K562 (cell line): ENCODE measurements at regions not wholly inside any gene's neighbourhood (a gene's known extent, or its start where the extent isn't known, plus 50 kb on each side); places are given as distances from the start of the nearest gene placed in this dataset.

ENCODE experiments used
- ATAC-seq: fragments of 200-7000 bp; cut with Tn5 transposase; 3 replicates; pipeline ENCODE4 v1.9.1; 2020; ENCODE audit warnings: moderate library complexity
- BruUV-seq: library from RNA; stranded (reverse); fragments of 400-500 nt; replicated peaks from 2 replicates; lab custom pipeline; 2021; lab: Mats Ljungman, UMichigan
- CTCF ChIA-PET: fragments of 300-600 bp; formaldehyde crosslinking; extraction: SDS; loops from one replicate; lab custom pipeline; 2021; ENCODE audit warnings: low intra/inter-chr PET ratio; lab: Yijun Ruan, JAX
- POLR2A ChIA-PET: fragments of 300-600, 350-650 bp; sonication (Branson Sonifier 250); formaldehyde crosslinking; extraction: SDS; loops from one replicate; lab custom pipeline; 2021; ENCODE audit warnings: antibody characterized with exemption, inconsistent platforms; lab: Yijun Ruan, JAX
- DNase-seq, 4 experiments: peaks; one replicate each; pipeline versions ENCODE4 v3.0.0 to v3.0.0-alpha.2; 2011 to 2018; ENCODE audit warnings: low spot score in 3 of 4, mixed read lengths in 3 of 4; ENCODE audit errors: extremely low read depth in 1 of 4
- FAIRE-seq: peaks from 2 replicates; lab custom pipeline; 2011; peaks lifted over from hg19 to GRCh38; lab: Jason Lieb, UNC
- H2AFZ ChIP-seq: 2 replicates; pipeline ENCODE4 v1.6.0; 2011; ENCODE audit warnings: low read depth, low read length, control low read depth, inconsistent platforms
- H3K27ac ChIP-seq: fragments of 200-600 bp; 3 replicates; pipeline ENCODE4 v1.8.0; 2011; ENCODE audit warnings: low read depth, mild to moderate bottlenecking, control low read depth, inconsistent platforms, low read length, moderate library complexity, mixed read lengths; ENCODE audit errors: extremely low read depth
- H3K27me3 ChIP-seq, 2 experiments: fragments of 300-600 bp in 1 of 2; 2 replicates in 1 of 2; 3 replicates in 1 of 2; pipeline versions ENCODE4 v1.6.0 to v1.8.0; 2011; ENCODE audit warnings: inconsistent platforms in 2 of 2, low read length in 2 of 2, mild to moderate bottlenecking in 1 of 2, mixed read lengths in 1 of 2, moderate library complexity in 1 of 2; ENCODE audit not compliant: control insufficient read depth in 2 of 2, insufficient read depth in 2 of 2
- H3K36me3 ChIP-seq: fragments of 300-600 bp; 3 replicates; pipeline ENCODE4 v1.8.0; 2011; ENCODE audit warnings: mild to moderate bottlenecking, low read length, inconsistent platforms; ENCODE audit not compliant: control insufficient read depth, insufficient read depth
- H3K4me1 ChIP-seq, 2 experiments: fragments of 200-600 bp in 1 of 2; replicated peaks in 1 of 2; 2 replicates in 1 of 2; 3 replicates in 1 of 2; pipeline versions ENCODE4 v1.5.1 to v1.8.0; 2011; ENCODE audit warnings: inconsistent platforms in 2 of 2, low read length in 2 of 2, mild to moderate bottlenecking in 1 of 2, mixed read lengths in 1 of 2, moderate library complexity in 1 of 2; ENCODE audit not compliant: control insufficient read depth in 2 of 2, insufficient read depth in 2 of 2
- H3K4me2 ChIP-seq: 2 replicates; pipeline ENCODE4 v1.6.1; 2011; ENCODE audit warnings: low read length, control low read depth, inconsistent platforms, mixed read lengths; ENCODE audit not compliant: insufficient read depth
- H3K4me3 ChIP-seq: fragments of 200-600 bp; sonication (generic), shearing (Covaris generic); 2 replicates; pipeline ENCODE4 v1.5.1; 2016; ENCODE audit warnings: control low read depth, inconsistent platforms
- H3K79me2 ChIP-seq: fragments of 200-600 bp; 3 replicates; pipeline ENCODE4 v1.8.0; 2011; ENCODE audit warnings: low read length, inconsistent platforms; ENCODE audit not compliant: control insufficient read depth, insufficient read depth
- H3K9ac ChIP-seq, 2 experiments: 2 replicates each; pipeline versions ENCODE4 v1.6.0 to v1.6.1; 2011; ENCODE audit warnings: low read depth in 2 of 2, low read length in 2 of 2, control low read depth in 1 of 2, inconsistent platforms in 1 of 2, mild to moderate bottlenecking in 1 of 2, mixed read lengths in 1 of 2; ENCODE audit not compliant: insufficient read depth in 1 of 2
- H3K9me1 ChIP-seq: one replicate; pipeline ENCODE4 v1.6.0; 2011; ENCODE audit warnings: inconsistent platforms, mild to moderate bottlenecking, low read length, moderate library complexity; ENCODE audit not compliant: control insufficient read depth, insufficient read depth
- H3K9me3 ChIP-seq: replicated peaks from 2 replicates; pipeline ENCODE4 v1.5.1; 2011; ENCODE audit warnings: low read depth, low read length, inconsistent platforms; ENCODE audit not compliant: control insufficient read depth, insufficient read depth
- H4K20me1 ChIP-seq: replicated peaks from 2 replicates; pipeline ENCODE4 v1.6.1; 2011; ENCODE audit warnings: low read length, inconsistent platforms, mixed read lengths; ENCODE audit not compliant: control insufficient read depth, insufficient read depth
- CHD4 ChIP-seq: fragments of 200-600 bp; sonication (generic); IDR thresholded peaks from 3 replicates; pipeline ENCODE4 v1.6.1; 2012; ENCODE audit warnings: low read depth, mild to moderate bottlenecking, mixed read lengths, low read length, inconsistent platforms; ENCODE audit not compliant: insufficient read depth, insufficient replicate concordance, poor library complexity, severe bottlenecking
- JUND ChIP-seq, 2 experiments: IDR thresholded peaks; 2 replicates in 1 of 2; 3 replicates in 1 of 2; pipeline ENCODE4 v1.6.1; 2011; ENCODE audit warnings: borderline replicate concordance in 2 of 2, low read depth in 2 of 2, low read length in 2 of 2, improper control_type of control experiment in 1 of 2, missing biosample characterization in 1 of 2, missing genetic modification characterization in 1 of 2, missing genetic modification reagents in 1 of 2
- SRSF7 ChIP-seq: fragments of 200-400 bp; formaldehyde crosslinking; optimal IDR thresholded peaks from 2 replicates; pipeline ENCODE3; 2017; ENCODE audit warnings: mild to moderate bottlenecking, low read depth, low read length
- TFAM ChIP-seq: fragments of 250-450 bp; sonication (Bioruptor Pico); conservative IDR thresholded peaks from 2 replicates; pipeline ENCODE4 v1.5.0; 2021; ENCODE audit warnings: mild to moderate bottlenecking, moderate library complexity
- ZNF318 ChIP-seq, 2 experiments: fragments of 450-650 bp; IDR thresholded peaks; 2 replicates each; pipeline ENCODE4 v1.6.1; 2016; ENCODE audit warnings: mild to moderate bottlenecking in 2 of 2, borderline replicate concordance in 1 of 2, low read depth in 1 of 2, moderate library complexity in 1 of 2
- WGBS: fragments of 100-300 bp; shearing (Covaris generic); methylation state at CpG from one replicate; pipeline ENCODE4 v1.1.6; 2016; ENCODE audit warnings: low coverage, mixed read lengths; ENCODE audit not compliant: insufficient coverage; ENCODE audit errors: missing lambda C conversion rate; 5-methylcytosine and 5-hydroxymethylcytosine counted together
- in situ Hi-C: fragments of 300-500 bp; cut with MboI; formaldehyde crosslinking; loops from 4 replicates; pipeline ENCODE4 v1.15.0; 2018; ENCODE audit warnings: inconsistent platforms, mixed read lengths
- intact Hi-C: fragments of 100-400 bp; cut with micrococcal nuclease; formaldehyde crosslinking; loops from 2 replicates; pipeline ENCODE4 v1.14.2; 2022

- H3K36me3 ChIP-seq, result no peaks in the 10 kb centered on the region
- ChIA-PET CTCF (no interaction called here), POLR2A (no interaction called here)
- no peak overlapping the region for H3K4me3 ChIP-seq
- H2AFZ ChIP-seq, result no peak overlapping the region
- no peaks in the 10 kb centered on the region for H3K9me3 ChIP-seq
- in situ Hi-C loops (no loop called here), intact Hi-C loops (no loop called here)
- H3K9ac ChIP-seq, result no peak overlapping the region
- no peaks in the 10 kb centered on the region for H4K20me1 ChIP-seq
- H3K27me3 ChIP-seq, result no peaks in the 10 kb centered on the region
- H3K4me2 ChIP-seq, result no peak overlapping the region
- no peak for FAIRE-seq
- TF ChIP-seq SRSF7 (no peak), JUND (IDR thresholded peaks at IDR 0.05; ENCODE audit: borderline replicate concordance, low read depth, low read length) (no peak), JUND (tag; IDR thresholded peaks at IDR 0.05; ENCODE audit: borderline replicate concordance, low read depth, low read length) (no peak)
- TF ChIP-seq, all 486 proteins: peak for 0
- WGBS, result 0% methylated on average over 3 of the region's 3 CpGs
- Histone ChIP-seq H3K4me1 (no peaks in the 10 kb centered on the region), H3K79me2 (no peaks in the 10 kb centered on the region), H3K9me1 (no peaks in the 10 kb centered on the region), H3K27ac (no peak overlapping the region)
- DNase-seq (no peak), ATAC-seq (no peak)
- BruUV-seq, result no TSS peak
Measured at GRCh38 chr18:38930881-38931753, 1365.5 kb upstream of the CELF4 start.

- ATAC-seq (no peak), DNase-seq (no peak), FAIRE-seq (no peak)
- 2% methylated on average over 3 of the region's 3 CpGs for WGBS
- Histone ChIP-seq H3K9me1 (no peaks in the 10 kb centered on the region), H4K20me1 (no peaks in the 10 kb centered on the region), H2AFZ (no peak overlapping the region), H3K9ac (no peak overlapping the region), H3K9me3 (no peaks in the 10 kb centered on the region; the same call in 1 of the 2 replicates), H3K36me3 (no peaks in the 10 kb centered on the region), H3K4me1 (no peaks in the 10 kb centered on the region), H3K4me2 (no peak overlapping the region), H3K27me3 (no peaks in the 10 kb centered on the region), H3K4me3 (no peak overlapping the region), H3K27ac (no peak overlapping the region), H3K79me2 (no peaks in the 10 kb centered on the region)
- CTCF ChIA-PET, result no interaction called here
- POLR2A ChIA-PET, result no interaction called here
- intact Hi-C loops, result no loop called here
- no TSS peak for BruUV-seq
- in situ Hi-C loops, result no loop called here
- TF ChIP-seq ZNF318 (IDR thresholded peaks at IDR 0.05; ENCODE audit: borderline replicate concordance in 1 of 2, low read depth in 1 of 2) (no peak), CHD4 (no peak), TFAM (CRISPR knock-in tag) (no peak)
Measured at GRCh38 chr18:38923540-38923939, 1357.9 kb upstream of the CELF4 start.
